ENCODE measurements at regions not wholly inside any gene's neighbourhood (a gene's known extent, or its start where the extent isn't known, plus 50 kb on each side); places are given as distances from the start of the nearest gene placed in this dataset.

- TF ChIP-seq ZNF350 (tag by site-specific recombination; IDR thresholded peaks at IDR 0.05) (no peak), ZNF660 (tag by site-specific recombination; IDR thresholded peaks at IDR 0.05) (peak; percentile 38; the same call in 1 of the 2 replicates), ZBTB17 (tag by site-specific recombination; IDR thresholded peaks at IDR 0.05) (peak; percentile 25; the same call in 1 of the 2 replicates), BCL11A (tag by site-specific recombination; IDR thresholded peaks at IDR 0.05; ENCODE audit: low read depth) (peak; percentile 65; the same call in 1 of the 2 replicates), GFI1B (tag by site-specific recombination; IDR thresholded peaks at IDR 0.05) (peak; percentile 61; the same call in 1 of the 2 replicates), ZNF423 (tag by site-specific recombination; IDR thresholded peaks at IDR 0.05) (no peak), ZNF426 (tag by site-specific recombination; IDR thresholded peaks at IDR 0.05) (no peak), PRDM4 (tag by site-specific recombination; IDR thresholded peaks at IDR 0.05) (peak; percentile 45; the same call in 1 of the 2 replicates), OSR2 (tag by site-specific recombination; IDR thresholded peaks at IDR 0.05) (0 out of 2 replicates have a peak, but pooled peaks have one; percentile 28), HIC1 (tag by site-specific recombination; IDR thresholded peaks at IDR 0.05) (peak; percentile 63; the same call in 1 of the 2 replicates), SP7 (tag by site-specific recombination; IDR thresholded peaks at IDR 0.05) (peak; percentile 49; the same call in 1 of the 2 replicates), ZNF555 (tag by site-specific recombination; conservative IDR thresholded peaks at IDR 0.05) (no peak)
Measured at GRCh38 chr7:130912082-130912861, 178.3 kb upstream of the KLF14 start (continued).

- Histone ChIP-seq H3K36me3 (ENCODE audit: control insufficient read depth in 2 of 2, insufficient read depth in 1 of 2, low read length in 2 of 2) (no peaks in the 10 kb centered on the region), H3K27ac (ENCODE audit: extremely low read depth, low read depth, low read length) (peak overlapping the region; percentile 12; the same call in 1 of the 2 replicates), H3K4me1 (ENCODE audit: control insufficient read depth, insufficient read depth, low read length) (peaks cover 6% of the 10 kb centered on the region), H3K4me3 (ENCODE audit: low read depth, low read length) (peak overlapping the region; percentile 48), H3K9me3 (ENCODE audit: control insufficient read depth, insufficient read depth, low read depth, low read length) (no peaks in the 10 kb centered on the region)
- POLR2A ChIA-PET, result interaction anchor here (0.6 to 2.1 kb wide), 4 partner anchors 9 to 19 kb away, joined by 3 to 5 read pairs (median 4); no protein-coding TSS in a partner anchor
- CTCF ChIA-PET, result interaction anchor here (0.6 to 2.4 kb wide), 6 partner anchors 9 to 127 kb away, joined by 3 to 8 read pairs (median 4); no protein-coding TSS in a partner anchor
- TF ChIP-seq ZNF548 (tag by site-specific recombination; IDR thresholded peaks at IDR 0.05), result no peak
- TF ChIP-seq ZNF335 (tag by site-specific recombination; conservative IDR thresholded peaks at IDR 0.05), result peak; percentile 64
- TF ChIP-seq ZNF600 (tag by site-specific recombination; IDR thresholded peaks at IDR 0.05), result peak; percentile 75
- TF ChIP-seq ZFP37 (tag by site-specific recombination; IDR thresholded peaks at IDR 0.05), result 0 out of 2 replicates have a peak, but pooled peaks have one; percentile 36
- TF ChIP-seq GLIS1 (tag by site-specific recombination; IDR thresholded peaks at IDR 0.05), result peak; percentile 73
- 0 out of 2 replicates have a peak, but pooled peaks have one; percentile 36 for TF ChIP-seq ZBTB48 (tag by site-specific recombination; IDR thresholded peaks at IDR 0.05)
- 0 out of 2 replicates have a peak, but pooled peaks have one; percentile 37 for TF ChIP-seq ZIC2 (tag by site-specific recombination; IDR thresholded peaks at IDR 0.05)
- TF ChIP-seq HIC1 (tag by site-specific recombination; IDR thresholded peaks at IDR 0.05), result peak; percentile 35; the same call in 1 of the 2 replicates
- TF ChIP-seq ZNF768 (tag by site-specific recombination; IDR thresholded peaks at IDR 0.05), result no peak
- peak; percentile 72 for TF ChIP-seq WT1 (tag by site-specific recombination; IDR thresholded peaks at IDR 0.05)
- TF ChIP-seq ZNF24 (tag by site-specific recombination; IDR thresholded peaks at IDR 0.05), result no peak
- peak; percentile 58 for TF ChIP-seq PATZ1 (tag by site-specific recombination; IDR thresholded peaks at IDR 0.05)
Measured at GRCh38 chr7:130912862-130913638, 179.0 kb upstream of the KLF14 start.

Data from HEK293 (cell line).